ENCODE measurements at regions not wholly inside any gene's neighbourhood (a gene's known extent, or its start where the extent isn't known, plus 50 kb on each side); places are given as distances from the start of the nearest gene placed in this dataset.

DNA sequence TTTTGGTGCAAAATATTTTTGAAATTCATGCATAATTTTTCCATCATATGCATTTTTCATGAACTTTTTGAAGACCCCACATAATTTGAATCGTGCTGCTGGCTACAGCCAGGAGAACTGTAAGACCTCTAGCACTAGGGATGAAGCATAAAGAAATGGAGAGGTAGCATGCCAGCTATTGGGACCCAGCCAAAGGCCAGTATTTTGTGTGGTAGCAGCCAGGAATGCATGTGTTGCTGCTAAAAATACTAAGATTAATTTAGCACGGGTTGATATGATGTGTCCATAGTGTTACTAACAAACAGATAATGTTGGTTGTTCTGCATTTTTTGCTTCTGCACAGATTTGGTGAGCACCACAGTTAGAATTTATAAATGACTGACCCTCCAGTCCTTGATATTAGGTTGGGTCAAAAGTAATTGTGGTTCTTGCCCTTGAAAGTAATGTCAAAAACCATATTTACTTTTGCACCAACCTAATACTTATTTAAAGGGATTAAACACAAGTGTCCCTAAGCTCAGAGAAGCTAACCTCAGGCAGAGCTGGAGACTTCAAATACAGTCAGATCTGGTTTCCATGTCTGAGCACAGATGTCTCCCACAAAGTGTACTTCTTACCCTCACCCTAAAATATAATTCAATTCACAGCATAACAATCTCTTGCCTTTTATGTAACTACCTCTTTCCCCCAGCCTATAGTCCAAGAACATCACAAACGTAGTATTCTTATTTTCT is 54.1 kb upstream of the NPSR1 start:
- DNase-seq (ENCODE audit: low spot score), result no peak

Measured in ecto neural progenitor cell (in vitro differentiated cells).